ENCODE measurements at regions not wholly inside any gene's neighbourhood (a gene's known extent, or its start where the extent isn't known, plus 50 kb on each side); places are given as distances from the start of the nearest gene placed in this dataset.

DNA sequence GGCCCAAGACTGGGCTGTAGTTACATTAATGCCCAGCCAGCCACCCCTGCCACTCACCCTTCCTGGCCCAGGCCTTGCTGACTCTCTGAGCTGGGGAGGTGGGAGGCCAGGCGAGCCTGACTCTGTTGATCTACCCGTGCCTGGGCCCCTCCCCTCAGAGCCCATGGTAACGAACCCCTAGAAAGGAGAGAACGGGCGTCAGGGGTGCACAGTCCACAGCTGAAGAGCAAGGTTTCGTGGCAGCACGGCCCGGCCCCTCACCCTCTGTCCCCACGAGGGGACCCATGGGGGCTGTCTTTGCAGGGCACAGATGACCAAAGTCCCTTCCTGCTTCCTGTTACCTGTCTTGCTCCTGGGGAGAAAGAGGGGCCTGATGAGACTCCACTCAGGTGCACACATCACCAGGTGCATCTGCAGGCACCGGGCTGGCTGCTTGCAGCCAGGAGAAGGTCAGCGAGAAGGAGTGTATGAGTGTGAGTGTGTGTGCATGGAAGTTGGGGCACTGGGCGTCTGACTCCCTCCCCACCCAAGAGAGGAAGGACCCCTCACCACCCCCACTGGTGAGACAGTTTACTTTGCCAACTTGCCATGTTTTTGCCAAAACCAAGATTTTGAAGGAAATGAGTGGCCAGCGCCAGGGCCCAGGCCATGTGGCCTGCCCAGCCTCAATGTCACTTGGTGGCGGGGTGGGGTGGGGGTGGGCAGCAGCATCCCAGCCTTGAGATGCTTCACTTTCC, 359.1 kb downstream of the SEC14L1 start:
- TF ChIP-seq RAD21 (IDR thresholded peaks at IDR 0.05; ENCODE audit: low read depth) (no peak), CEBPB (IDR thresholded peaks at IDR 0.05) (no peak), EP300 (IDR thresholded peaks at IDR 0.05; ENCODE audit: borderline replicate concordance) (no peak), TCF12 (IDR thresholded peaks at IDR 0.05; ENCODE audit: low read depth) (no peak), ZBTB7A (IDR thresholded peaks at IDR 0.05; ENCODE audit: low read depth) (no peak), YY1 (IDR thresholded peaks at IDR 0.05; ENCODE audit: low read depth) (no peak), FOXM1 (IDR thresholded peaks at IDR 0.05; ENCODE audit: borderline replicate concordance, low read depth) (no peak)
- TF ChIP-seq, protein P1, sequence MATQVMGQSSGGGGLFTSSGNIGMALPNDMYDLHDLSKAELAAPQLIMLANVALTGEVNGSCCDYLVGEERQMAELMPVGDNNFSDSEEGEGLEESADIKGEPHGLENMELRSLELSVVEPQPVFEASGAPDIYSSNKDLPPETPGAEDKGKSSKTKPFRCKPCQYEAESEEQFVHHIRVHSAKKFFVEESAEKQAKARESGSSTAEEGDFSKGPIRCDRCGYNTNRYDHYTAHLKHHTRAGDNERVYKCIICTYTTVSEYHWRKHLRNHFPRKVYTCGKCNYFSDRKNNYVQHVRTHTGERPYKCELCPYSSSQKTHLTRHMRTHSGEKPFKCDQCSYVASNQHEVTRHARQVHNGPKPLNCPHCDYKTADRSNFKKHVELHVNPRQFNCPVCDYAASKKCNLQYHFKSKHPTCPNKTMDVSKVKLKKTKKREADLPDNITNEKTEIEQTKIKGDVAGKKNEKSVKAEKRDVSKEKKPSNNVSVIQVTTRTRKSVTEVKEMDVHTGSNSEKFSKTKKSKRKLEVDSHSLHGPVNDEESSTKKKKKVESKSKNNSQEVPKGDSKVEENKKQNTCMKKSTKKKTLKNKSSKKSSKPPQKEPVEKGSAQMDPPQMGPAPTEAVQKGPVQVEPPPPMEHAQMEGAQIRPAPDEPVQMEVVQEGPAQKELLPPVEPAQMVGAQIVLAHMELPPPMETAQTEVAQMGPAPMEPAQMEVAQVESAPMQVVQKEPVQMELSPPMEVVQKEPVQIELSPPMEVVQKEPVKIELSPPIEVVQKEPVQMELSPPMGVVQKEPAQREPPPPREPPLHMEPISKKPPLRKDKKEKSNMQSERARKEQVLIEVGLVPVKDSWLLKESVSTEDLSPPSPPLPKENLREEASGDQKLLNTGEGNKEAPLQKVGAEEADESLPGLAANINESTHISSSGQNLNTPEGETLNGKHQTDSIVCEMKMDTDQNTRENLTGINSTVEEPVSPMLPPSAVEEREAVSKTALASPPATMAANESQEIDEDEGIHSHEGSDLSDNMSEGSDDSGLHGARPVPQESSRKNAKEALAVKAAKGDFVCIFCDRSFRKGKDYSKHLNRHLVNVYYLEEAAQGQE (IDR thresholded peaks at IDR 0.05; ENCODE audit: low read depth) = no peak
- TF ChIP-seq, protein P2, sequence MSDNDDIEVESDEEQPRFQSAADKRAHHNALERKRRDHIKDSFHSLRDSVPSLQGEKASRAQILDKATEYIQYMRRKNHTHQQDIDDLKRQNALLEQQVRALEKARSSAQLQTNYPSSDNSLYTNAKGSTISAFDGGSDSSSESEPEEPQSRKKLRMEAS (IDR thresholded peaks at IDR 0.05) = no peak

Data from Ishikawa (cell line).